GM12878 (cell line): ENCODE measurements at regions not wholly inside any gene's neighbourhood (a gene's known extent, or its start where the extent isn't known, plus 50 kb on each side); places are given as distances from the start of the nearest gene placed in this dataset.

Source experiments
- ATAC-seq: fragments of 200-7000 bp; cut with Tn5 transposase; 3 replicates; pipeline ENCODE4 v1.9.1; 2020; ENCODE audit warnings: mild to moderate bottlenecking, moderate library complexity
- BruUV-seq: library from RNA; stranded (reverse); fragments of 400-500 nt; replicated peaks from 2 replicates; lab custom pipeline; 2021; lab: Mats Ljungman, UMichigan
- CTCF ChIA-PET: fragments of 300-600 bp; sonication (Branson Sonifier 250); formaldehyde crosslinking; extraction: SDS; loops from one replicate; lab custom pipeline; 2021; ENCODE audit warnings: inconsistent platforms; lab: Yijun Ruan, JAX
- POLR2A ChIA-PET: fragments of 350-600 bp; formaldehyde crosslinking; extraction: SDS; loops from one replicate; lab custom pipeline; 2021; ENCODE audit warnings: inconsistent platforms; lab: Charles Lee
- RAD21 ChIA-PET: fragments of 300-600 bp; sonication (Branson Sonifier 250); formaldehyde crosslinking; loops from one replicate; lab custom pipeline; 2023; ENCODE audit warnings: antibody characterized with exemption; ENCODE audit not compliant: unreplicated experiment; lab: Charles Lee
- SMC1A ChIA-PET: fragments of 300-600 bp; sonication (Branson Sonifier 250); formaldehyde crosslinking; loops from one replicate; lab custom pipeline; 2023; ENCODE audit not compliant: unreplicated experiment, uncharacterized antibody; lab: Charles Lee
- DNase-seq: peaks from one replicate; pipeline ENCODE4 v3.0.0-alpha.2; 2011; ENCODE audit warnings: low read depth, low spot score
- FAIRE-seq: peaks from 3 replicates; lab custom pipeline; 2011; peaks lifted over from hg19 to GRCh38; lab: Jason Lieb, UNC
- H2AFZ ChIP-seq: 2 replicates; pipeline ENCODE4 v1.6.0; 2011; ENCODE audit warnings: low read depth, low read length, control low read depth; ENCODE audit not compliant: control insufficient read depth
- H3K27ac ChIP-seq: 2 replicates; pipeline ENCODE4 v1.5.1; 2011; ENCODE audit warnings: control low read depth; ENCODE audit not compliant: control insufficient read depth, insufficient read depth
- H3K27me3 ChIP-seq, 2 experiments: replicated peaks in 1 of 2; 2 replicates each; pipeline versions ENCODE4 v1.6.0 to v1.6.1; 2011; ENCODE audit warnings: low read length in 1 of 2; ENCODE audit not compliant: control insufficient read depth in 2 of 2, insufficient read depth in 2 of 2
- H3K36me3 ChIP-seq, 2 experiments: 2 replicates each; pipeline ENCODE4 v1.5.1; 2011; ENCODE audit warnings: low read length in 1 of 2; ENCODE audit not compliant: control insufficient read depth in 2 of 2, insufficient read depth in 2 of 2
- H3K4me1 ChIP-seq: 2 replicates; pipeline ENCODE4 v1.6.1; 2011; ENCODE audit warnings: mild to moderate bottlenecking, low read length, moderate library complexity, mixed read lengths; ENCODE audit not compliant: control insufficient read depth, insufficient read depth
- H3K4me2 ChIP-seq: 2 replicates; pipeline ENCODE4 v1.6.0; 2011; ENCODE audit warnings: control low read depth; ENCODE audit not compliant: control insufficient read depth, insufficient read depth
- H3K4me3 ChIP-seq: fragments of 200-600 bp; sonication (generic); 2 replicates; pipeline ENCODE4 v1.5.1; 2016
- H3K79me2 ChIP-seq: 2 replicates; pipeline ENCODE4 v1.6.0; 2011; ENCODE audit warnings: low read length; ENCODE audit not compliant: control insufficient read depth, insufficient read depth
- H3K9ac ChIP-seq: 2 replicates; pipeline ENCODE4 v1.8.0; 2011; ENCODE audit warnings: low read length, control low read depth, mixed read lengths; ENCODE audit not compliant: control insufficient read depth, insufficient read depth
- H3K9me3 ChIP-seq: replicated peaks from 3 replicates; pipeline ENCODE4 v1.5.1; 2011; ENCODE audit warnings: mild to moderate bottlenecking, low read length; ENCODE audit not compliant: control insufficient read depth, insufficient read depth
- H4K20me1 ChIP-seq: 2 replicates; pipeline ENCODE4 v1.6.0; 2011; ENCODE audit not compliant: control insufficient read depth, insufficient read depth
- ATF2 ChIP-seq: IDR thresholded peaks from 2 replicates; pipeline ENCODE4 v1.6.1; 2012; ENCODE audit warnings: low read length, inconsistent platforms
- CHD2 ChIP-seq: IDR thresholded peaks from 2 replicates; pipeline ENCODE4 v1.6.1; 2011; ENCODE audit warnings: low read depth, low read length, improper control_type of control experiment, borderline replicate concordance
- CTCF ChIP-seq, 3 experiments: IDR thresholded peaks in 2 of 3; conservative IDR thresholded peaks in 1 of 3; 2 replicates each; pipeline ENCODE4 v1.5.1; 2011; ENCODE audit warnings: low read depth in 3 of 3, low read length in 3 of 3, mild to moderate bottlenecking in 3 of 3, control low read depth in 2 of 3, moderate library complexity in 2 of 3, inconsistent platforms in 1 of 3, mixed read lengths in 1 of 3; ENCODE audit not compliant: control insufficient read depth in 2 of 3, insufficient read depth in 1 of 3; ENCODE audit errors: extremely low read depth in 1 of 3
- FOS ChIP-seq: IDR thresholded peaks from 3 replicates; pipeline ENCODE4 v1.6.1; 2011; ENCODE audit warnings: borderline replicate concordance; ENCODE audit not compliant: insufficient read length; ENCODE audit errors: extremely low read depth
- KLF5 ChIP-seq: fragments of 450-650 bp; IDR thresholded peaks from 2 replicates; pipeline ENCODE4 v1.6.1; 2014; ENCODE audit warnings: mild to moderate bottlenecking; ENCODE audit not compliant: partially characterized antibody
- MYB ChIP-seq: fragments of 150-350 bp; IDR thresholded peaks from 2 replicates; pipeline ENCODE4 v1.6.1; 2014; ENCODE audit warnings: mild to moderate bottlenecking, low read depth, low read length, borderline replicate concordance
- NRF1 ChIP-seq: conservative IDR thresholded peaks from 2 replicates; pipeline ENCODE4 v1.6.1; 2011; ENCODE audit warnings: mild to moderate bottlenecking, low read depth, low read length, improper control_type of control experiment
- SMC3 ChIP-seq: IDR thresholded peaks from 2 replicates; pipeline ENCODE4 v1.6.1; 2011; ENCODE audit warnings: low read length, improper control_type of control experiment, borderline replicate concordance
- TCF7 ChIP-seq: IDR thresholded peaks from 2 replicates; pipeline ENCODE4 v1.6.1; 2014; ENCODE audit warnings: antibody characterized with exemption, borderline replicate concordance
- ZBTB4 ChIP-seq: fragments of 450-650 bp; formaldehyde crosslinking; IDR thresholded peaks from 2 replicates; pipeline ENCODE4 v1.4.0; 2022; ENCODE audit warnings: mild to moderate bottlenecking, moderate library complexity
- ZZZ3 ChIP-seq: IDR thresholded peaks from 2 replicates; pipeline ENCODE4 v1.6.1; 2011; ENCODE audit warnings: low read depth; ENCODE audit not compliant: control insufficient read depth, insufficient read length
- WGBS: methylation state at CpG from one replicate; pipeline ENCODE4 v1.1.6; 2016; ENCODE audit warnings: low lambda C conversion rate; ENCODE audit not compliant: insufficient replicate concordance, insufficient coverage; ENCODE audit errors: missing lambda C conversion rate; 5-methylcytosine and 5-hydroxymethylcytosine counted together
- in situ Hi-C: fragments of 300-500 bp; cut with MboI; formaldehyde crosslinking; loops from 9 replicates; pipeline ENCODE4 v1.14.3; 2018; ENCODE audit warnings: mixed read lengths
- intact Hi-C: fragments of 100-400 bp; cut with micrococcal nuclease; formaldehyde crosslinking; loops from one replicate; pipeline ENCODE4 v1.14.2; 2022; ENCODE audit not compliant: unreplicated experiment

- TF ChIP-seq ZBTB4 (CRISPR knock-in tag) (no peak), CHD2 (no peak)
- TF ChIP-seq, all 136 proteins: peak for 0
Observed at GRCh38 chr3:3739330-3740060, 59.7 kb upstream of the LRRN1 start (continued).

DNA sequence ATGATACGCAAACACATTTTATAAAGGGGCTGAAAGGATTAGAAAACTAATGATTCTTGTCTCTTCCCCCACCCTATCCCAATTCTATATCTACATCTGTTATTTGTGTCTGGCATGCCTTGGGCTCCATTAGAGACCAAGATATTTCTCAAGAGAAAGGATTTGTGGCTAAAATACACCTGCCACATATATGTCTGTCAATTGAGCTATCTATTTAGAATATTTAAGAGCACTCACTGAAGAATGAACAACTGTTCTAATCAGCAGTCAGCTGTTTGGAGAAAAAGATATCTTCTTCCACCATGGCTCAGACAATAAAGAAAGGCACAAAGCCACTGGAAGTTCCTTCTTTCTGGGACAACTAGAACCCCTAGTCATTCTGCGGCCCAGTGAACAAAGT, 61.7 kb upstream of the LRRN1 start:
- in situ Hi-C loops = no loop called here
- POLR2A ChIA-PET = no interaction called here
- TF ChIP-seq SMC3 (no peak), TCF7 (no peak), FOS (no peak), KLF5 (no peak), NRF1 (no peak), ATF2 (no peak), MYB (no peak), ZZZ3 (no peak), CTCF (IDR thresholded peaks at IDR 0.05 in 2 of 3, conservative IDR thresholded peaks at IDR 0.05 in 1 of 3; ENCODE audit: control insufficient read depth in 2 of 3, extremely low read depth in 1 of 3, insufficient read depth in 1 of 3, low read depth in 3 of 3, low read length in 3 of 3) (no peak)

More for the DNA sequence above, 61.7 kb upstream of the LRRN1 start:
- RAD21 ChIA-PET = no interaction called here
- no peak overlapping the region for H3K9ac ChIP-seq
- H3K4me3 ChIP-seq = no peak overlapping the region
- no peak for FAIRE-seq
- H3K36me3 ChIP-seq = no peaks in the 10 kb centered on the region
- H3K27ac ChIP-seq = no peak overlapping the region
- intact Hi-C loops = no loop called here
- no peaks in the 10 kb centered on the region; a peak in 2 of 4 replicates for H3K27me3 ChIP-seq
- ATAC-seq = no peak
- SMC1A ChIA-PET = no interaction called here
- H4K20me1 ChIP-seq = no peaks in the 10 kb centered on the region
- H3K79me2 ChIP-seq = no peaks in the 10 kb centered on the region
- BruUV-seq = no TSS peak
- 52% methylated on average over 2 of the region's 2 CpGs for WGBS
- no peaks in the 10 kb centered on the region for H3K9me3 ChIP-seq
- H2AFZ ChIP-seq = no peak overlapping the region
- no peaks in the 10 kb centered on the region for H3K4me1 ChIP-seq
- DNase-seq = no peak
- H3K4me2 ChIP-seq = no peak overlapping the region
- CTCF ChIA-PET = no interaction called here
